Keratinocyte (primary cell): ENCODE measurements at regions not wholly inside any gene's neighbourhood (a gene's known extent, or its start where the extent isn't known, plus 50 kb on each side); places are given as distances from the start of the nearest gene placed in this dataset.

Experiments
- DNase-seq: peaks from one replicate; pipeline ENCODE4 v3.0.0-alpha.2; 2011; ENCODE audit warnings: low read depth, missing footprints, low spot score
- FAIRE-seq: peaks from 2 replicates; lab custom pipeline; 2011; peaks lifted over from hg19 to GRCh38; lab: Jason Lieb, UNC
- H2AFZ ChIP-seq: 2 replicates; pipeline ENCODE4 v1.6.0; 2012; ENCODE audit warnings: low read length, control low read depth, inconsistent platforms; ENCODE audit not compliant: control insufficient read depth
- H3K27ac ChIP-seq: 2 replicates; pipeline ENCODE4 v1.5.1; 2011; ENCODE audit warnings: low read length; ENCODE audit not compliant: control insufficient read depth, insufficient read depth
- H3K27me3 ChIP-seq: 3 replicates; pipeline ENCODE4 v1.6.0; 2011; ENCODE audit warnings: low read length; ENCODE audit not compliant: control insufficient read depth, insufficient read depth; ENCODE audit errors: extremely low read depth
- H3K36me3 ChIP-seq, 2 experiments: 2 replicates in 1 of 2; 3 replicates in 1 of 2; pipeline ENCODE4 v1.5.1; 2011; ENCODE audit warnings: low read length in 2 of 2, mild to moderate bottlenecking in 1 of 2; ENCODE audit not compliant: control insufficient read depth in 2 of 2, insufficient read depth in 2 of 2; ENCODE audit errors: extremely low read depth in 1 of 2
- H3K4me1 ChIP-seq: 3 replicates; pipeline ENCODE4 v1.5.1; 2011; ENCODE audit warnings: low read length; ENCODE audit not compliant: control insufficient read depth, insufficient read depth; ENCODE audit errors: extremely low read depth
- H3K4me2 ChIP-seq: 3 replicates; pipeline ENCODE4 v1.6.0; 2011; ENCODE audit warnings: low read depth, low read length; ENCODE audit not compliant: control insufficient read depth, insufficient read depth; ENCODE audit errors: extremely low read depth
- H3K4me3 ChIP-seq, 3 experiments: fragments of 200-600 bp in 1 of 3; sonication (generic) in 1 of 3; 2 replicates in 2 of 3; 3 replicates in 1 of 3; pipeline ENCODE4 v1.5.1; 2011 to 2016; ENCODE audit warnings: low read length in 3 of 3, mild to moderate bottlenecking in 3 of 3, control low read depth in 2 of 3, inconsistent platforms in 1 of 3, low read depth in 1 of 3, mixed read lengths in 1 of 3, mixed run types in 1 of 3, moderate library complexity in 1 of 3; ENCODE audit not compliant: control insufficient read depth in 2 of 3, insufficient read depth in 2 of 3; ENCODE audit errors: extremely low read depth in 1 of 3
- H3K79me2 ChIP-seq: 2 replicates; pipeline ENCODE4 v1.6.0; 2012; ENCODE audit warnings: low read length; ENCODE audit not compliant: control insufficient read depth, insufficient read depth
- H3K9ac ChIP-seq: 3 replicates; pipeline ENCODE4 v1.6.0; 2011; ENCODE audit warnings: low read length; ENCODE audit not compliant: control insufficient read depth, insufficient read depth; ENCODE audit errors: extremely low read depth
- H3K9me1 ChIP-seq: 3 replicates; pipeline ENCODE4 v1.6.0; 2011; ENCODE audit warnings: low read length; ENCODE audit not compliant: control insufficient read depth, insufficient read depth; ENCODE audit errors: extremely low read depth
- H3K9me3 ChIP-seq: 2 replicates; pipeline ENCODE4 v1.5.1; 2012; ENCODE audit warnings: low read depth, low read length; ENCODE audit not compliant: control insufficient read depth
- H4K20me1 ChIP-seq: 3 replicates; pipeline ENCODE4 v1.6.0; 2011; ENCODE audit warnings: low read length; ENCODE audit not compliant: control insufficient read depth, insufficient read depth; ENCODE audit errors: extremely low read depth
- EZH2 ChIP-seq: IDR thresholded peaks from one replicate; pipeline ENCODE4 v1.6.1; 2012; ENCODE audit warnings: inconsistent platforms, mild to moderate bottlenecking, low read length, moderate library complexity
- dilution Hi-C: fragments of 300-500 bp; cut with MboI; formaldehyde crosslinking; loops from one replicate; pipeline ENCODE4 v1.7.0; 2020; ENCODE audit warnings: low sequenced_read_pairs; ENCODE audit not compliant: extremely low pct_ligation_motif_present
- TF ChIP-seq, protein P1 (sequence below), 3 experiments: IDR thresholded peaks in 1 of 3; conservative IDR thresholded peaks in 1 of 3; optimal IDR thresholded peaks in 1 of 3; 2 replicates in 2 of 3; 3 replicates in 1 of 3; pipeline versions ENCODE3 to v1.5.1; 2011; ENCODE audit warnings: low read length in 3 of 3, mild to moderate bottlenecking in 3 of 3, moderate library complexity in 2 of 3, control low read depth in 1 of 3, inconsistent platforms in 1 of 3; ENCODE audit not compliant: insufficient read depth in 2 of 3; ENCODE audit errors: extremely low read depth in 1 of 3

DNA sequence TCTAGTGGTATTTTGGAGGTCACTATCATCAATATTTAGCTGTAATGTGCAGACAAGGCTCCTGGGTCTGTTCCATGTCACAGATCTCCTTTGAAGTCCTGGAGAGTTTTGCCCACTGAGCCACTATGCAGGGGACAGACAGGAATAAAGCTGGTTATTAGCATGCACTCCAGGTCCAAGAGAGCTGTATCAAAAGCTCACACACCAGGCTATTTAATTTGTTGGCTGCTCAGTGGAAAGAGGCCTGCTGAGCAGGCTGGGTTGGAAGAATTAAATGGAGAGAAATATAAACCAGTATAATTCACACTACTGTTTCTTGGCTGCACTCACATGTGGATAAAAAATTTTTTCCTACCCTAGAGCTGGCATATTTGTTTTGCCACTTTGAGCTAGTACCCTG is 113.8 kb upstream of the TAF11L2 start:
- FAIRE-seq, result no peak
- TF ChIP-seq EZH2, result no peak
- TF ChIP-seq, protein P1, sequence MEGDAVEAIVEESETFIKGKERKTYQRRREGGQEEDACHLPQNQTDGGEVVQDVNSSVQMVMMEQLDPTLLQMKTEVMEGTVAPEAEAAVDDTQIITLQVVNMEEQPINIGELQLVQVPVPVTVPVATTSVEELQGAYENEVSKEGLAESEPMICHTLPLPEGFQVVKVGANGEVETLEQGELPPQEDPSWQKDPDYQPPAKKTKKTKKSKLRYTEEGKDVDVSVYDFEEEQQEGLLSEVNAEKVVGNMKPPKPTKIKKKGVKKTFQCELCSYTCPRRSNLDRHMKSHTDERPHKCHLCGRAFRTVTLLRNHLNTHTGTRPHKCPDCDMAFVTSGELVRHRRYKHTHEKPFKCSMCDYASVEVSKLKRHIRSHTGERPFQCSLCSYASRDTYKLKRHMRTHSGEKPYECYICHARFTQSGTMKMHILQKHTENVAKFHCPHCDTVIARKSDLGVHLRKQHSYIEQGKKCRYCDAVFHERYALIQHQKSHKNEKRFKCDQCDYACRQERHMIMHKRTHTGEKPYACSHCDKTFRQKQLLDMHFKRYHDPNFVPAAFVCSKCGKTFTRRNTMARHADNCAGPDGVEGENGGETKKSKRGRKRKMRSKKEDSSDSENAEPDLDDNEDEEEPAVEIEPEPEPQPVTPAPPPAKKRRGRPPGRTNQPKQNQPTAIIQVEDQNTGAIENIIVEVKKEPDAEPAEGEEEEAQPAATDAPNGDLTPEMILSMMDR (optimal IDR thresholded peaks at IDR 0.05 in 1 of 3, IDR thresholded peaks at IDR 0.05 in 1 of 3, conservative IDR thresholded peaks at IDR 0.05 in 1 of 3; ENCODE audit: extremely low read depth in 1 of 3, insufficient read depth in 2 of 3, low read length in 3 of 3), result no peak

DNA sequence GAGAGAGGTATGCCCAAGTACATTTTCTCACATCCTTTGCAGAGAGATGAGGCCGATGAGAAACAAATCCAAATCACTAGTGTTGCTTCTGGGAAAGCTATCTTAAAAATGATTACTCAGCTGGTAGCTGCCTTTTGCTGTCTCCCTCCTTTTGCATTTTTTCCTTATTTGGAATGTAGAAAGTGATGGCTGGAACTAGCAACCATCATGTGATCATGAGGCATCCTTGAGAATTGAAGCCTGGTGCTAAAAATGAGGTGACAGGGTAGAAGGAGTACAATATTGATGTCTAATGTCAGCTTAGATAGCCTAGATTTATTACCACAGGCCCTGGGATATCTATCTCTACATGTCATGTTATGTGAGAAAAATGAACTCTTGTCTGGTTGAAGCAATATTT is 109.3 kb upstream of the TAF11L2 start:
- no peaks in the 10 kb centered on the region for H3K27me3 ChIP-seq
- H3K9ac ChIP-seq, result no peak overlapping the region
- DNase-seq, result no peak
- no peaks in the 10 kb centered on the region for H3K79me2 ChIP-seq
- TF ChIP-seq, protein P1 (optimal IDR thresholded peaks at IDR 0.05 in 1 of 3, IDR thresholded peaks at IDR 0.05 in 1 of 3, conservative IDR thresholded peaks at IDR 0.05 in 1 of 3; ENCODE audit: extremely low read depth in 1 of 3, insufficient read depth in 2 of 3, low read length in 3 of 3), result no peak
- TF ChIP-seq EZH2, result no peak
- H4K20me1 ChIP-seq, result no peaks in the 10 kb centered on the region
- H2AFZ ChIP-seq, result no peak overlapping the region
- no peaks in the 10 kb centered on the region for H3K4me1 ChIP-seq
- H3K9me1 ChIP-seq, result no peaks in the 10 kb centered on the region
- no peak overlapping the region for H3K27ac ChIP-seq
- FAIRE-seq, result no peak
- no peak overlapping the region for H3K4me2 ChIP-seq
- dilution Hi-C loops, result no loop called here
- no peaks in the 10 kb centered on the region for H3K36me3 ChIP-seq
- H3K4me3 ChIP-seq, result no peak overlapping the region
- no peaks in the 10 kb centered on the region for H3K9me3 ChIP-seq

More for the DNA sequence above, 113.8 kb upstream of the TAF11L2 start:
- Histone ChIP-seq H3K9me3 (no peaks in the 10 kb centered on the region), H4K20me1 (no peaks in the 10 kb centered on the region), H3K4me2 (no peak overlapping the region), H3K4me1 (no peaks in the 10 kb centered on the region), H3K27me3 (no peaks in the 10 kb centered on the region), H2AFZ (no peak overlapping the region), H3K4me3 (no peak overlapping the region), H3K9me1 (no peaks in the 10 kb centered on the region), H3K27ac (no peak overlapping the region), H3K79me2 (no peaks in the 10 kb centered on the region), H3K9ac (no peak overlapping the region), H3K36me3 (no peaks in the 10 kb centered on the region)
- no peak for DNase-seq
- dilution Hi-C loops, result no loop called here
